ENCODE measurements at regions not wholly inside any gene's neighbourhood (a gene's known extent, or its start where the extent isn't known, plus 50 kb on each side); places are given as distances from the start of the nearest gene placed in this dataset.

DNA sequence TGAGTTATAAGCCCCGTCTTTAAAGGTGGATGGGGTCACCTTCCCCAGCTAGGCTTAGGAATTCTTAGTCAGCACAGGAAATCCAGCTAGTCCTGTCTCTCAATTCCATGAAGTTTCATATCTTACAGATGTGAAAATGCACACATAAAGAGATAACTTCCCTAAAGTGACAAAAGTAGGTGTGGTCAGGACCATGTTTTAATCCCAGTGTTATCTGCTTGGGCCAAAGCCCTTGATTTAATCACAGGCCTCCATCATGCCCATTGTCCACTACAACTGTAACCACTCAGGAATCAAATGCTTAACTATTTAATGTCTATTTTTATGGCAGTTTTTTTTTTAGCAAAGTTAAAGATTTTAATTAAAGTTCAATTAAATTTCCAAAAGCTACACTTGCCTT lies 194.4 kb upstream of the BTG1 start:
- DNase-seq = no peak

DNA sequence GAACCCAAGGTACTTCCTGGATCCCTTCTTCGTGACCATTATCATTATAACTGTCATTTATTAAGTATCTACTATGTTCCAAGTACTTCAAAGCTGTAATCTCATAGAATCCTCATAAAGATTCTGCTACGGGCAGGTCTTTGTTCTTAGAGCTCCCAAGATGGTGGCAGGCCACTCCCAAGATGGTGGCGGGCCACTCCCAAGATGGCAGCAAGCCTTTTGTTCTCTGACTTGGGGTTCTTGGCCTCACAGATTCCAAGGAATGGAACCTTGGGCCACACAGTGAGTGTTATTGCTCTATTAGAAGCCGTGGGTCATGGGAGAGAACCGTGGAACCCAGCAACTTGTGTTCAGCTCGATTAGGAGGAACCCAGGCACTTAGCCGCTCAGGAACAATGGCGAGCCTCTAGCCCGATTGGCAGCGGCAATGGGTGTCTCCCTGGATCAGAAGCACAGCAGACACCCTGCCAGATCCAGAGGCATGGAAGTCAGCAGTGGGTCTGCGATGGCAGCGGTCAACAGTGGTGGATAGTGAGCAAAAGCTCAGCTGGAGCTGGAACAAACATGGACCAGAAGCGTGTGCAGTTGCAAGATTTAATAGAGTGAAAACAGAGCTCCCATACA lies 193.7 kb upstream of the BTG1 start:
- no peak for DNase-seq

DNA sequence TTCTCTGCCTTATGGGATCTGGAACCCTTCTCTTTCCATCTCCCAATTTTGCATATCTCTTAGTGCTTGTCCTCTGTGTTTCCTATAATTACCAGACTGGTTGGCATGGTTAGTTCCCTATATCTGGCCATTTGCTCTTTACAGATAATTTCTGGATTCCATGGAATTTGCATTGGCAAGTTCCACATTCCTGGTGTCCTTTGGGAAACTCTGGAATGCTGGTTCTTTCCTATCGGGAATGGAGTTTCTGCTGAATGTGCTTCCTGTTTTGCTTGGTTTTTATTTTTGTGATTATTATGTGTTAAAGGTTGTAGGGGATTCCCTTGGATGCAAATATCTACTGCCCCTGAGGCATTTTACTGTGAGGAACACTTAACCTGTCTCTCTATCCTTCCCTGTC lies 193.0 kb upstream of the BTG1 start:
- DNase-seq = peak; percentile 61

DNA sequence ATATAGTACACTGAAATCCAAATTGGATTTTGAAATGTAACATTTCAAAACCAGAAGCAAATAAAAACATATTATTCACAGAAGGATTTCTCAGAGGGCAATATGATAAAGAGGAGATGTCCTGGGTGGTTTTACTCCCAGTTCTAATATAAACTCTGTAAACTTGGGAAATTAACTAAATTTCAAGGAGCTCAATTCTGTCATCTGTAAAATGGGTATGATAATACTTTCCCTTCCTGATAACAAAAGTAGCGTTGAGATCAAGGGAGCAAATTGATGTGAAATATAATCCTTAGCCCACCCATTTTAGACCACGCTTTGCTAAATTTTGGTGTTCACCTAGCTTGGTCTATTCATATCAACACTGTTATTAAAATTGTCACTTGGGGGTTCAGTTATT lies 192.5 kb upstream of the BTG1 start:
- no peak for DNase-seq

DNA sequence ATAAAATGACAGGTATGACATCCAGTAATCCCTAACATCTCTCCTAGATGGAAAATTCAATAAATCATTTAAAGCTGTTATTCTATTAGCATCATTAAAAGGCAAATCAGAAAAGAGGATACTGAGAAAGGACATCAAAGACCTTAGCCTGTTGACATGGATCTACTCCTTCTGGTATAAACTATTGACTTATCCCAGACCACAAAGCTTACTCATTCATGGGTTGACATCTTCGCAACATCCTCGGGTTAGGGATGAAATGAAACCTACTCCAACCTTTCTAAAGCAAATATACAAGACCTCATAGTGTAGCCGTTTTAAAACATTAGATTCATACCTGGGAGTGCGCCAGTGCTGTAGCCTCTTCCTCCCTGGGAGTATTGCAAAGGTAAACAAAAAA lies 191.5 kb upstream of the BTG1 start:
- DNase-seq = no peak

DNA sequence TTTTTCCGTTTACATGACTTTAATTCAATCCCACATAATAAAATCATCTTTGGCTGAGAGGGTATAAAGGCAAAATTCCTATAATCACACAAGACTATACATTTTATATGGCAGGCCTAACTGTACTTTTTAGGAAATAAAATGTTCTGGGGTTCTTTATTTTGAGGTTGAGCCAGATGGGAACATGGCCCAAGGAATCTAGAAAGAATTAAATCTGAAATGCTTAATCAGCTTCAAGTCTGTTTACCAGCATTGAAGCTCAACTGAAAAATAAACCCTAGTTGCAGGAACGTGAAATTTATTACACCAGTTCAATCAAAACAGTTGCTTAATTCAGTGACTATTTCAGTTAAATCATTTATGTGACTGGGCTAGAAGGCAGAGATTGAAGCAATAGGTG lies 191.0 kb upstream of the BTG1 start:
- DNase-seq = no peak

DNA sequence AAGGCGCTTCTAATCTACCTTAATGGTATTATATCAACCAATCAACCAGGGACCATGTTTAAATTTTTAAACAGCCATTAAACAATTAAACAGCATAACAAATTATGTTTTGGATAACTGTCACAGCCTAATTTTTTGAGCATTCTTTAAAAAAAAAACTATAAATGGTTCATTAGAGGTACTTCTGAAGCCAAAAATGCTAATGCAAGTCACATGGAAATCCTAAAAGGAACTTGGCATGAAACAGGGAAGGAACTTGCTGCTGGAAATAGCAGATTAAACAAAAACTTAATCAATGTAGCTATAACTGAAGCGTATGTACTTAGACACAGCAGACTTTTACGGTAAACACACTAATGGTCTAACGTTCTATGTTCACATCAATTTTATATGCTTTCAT lies 190.2 kb upstream of the BTG1 start:
- DNase-seq = no peak

DNA sequence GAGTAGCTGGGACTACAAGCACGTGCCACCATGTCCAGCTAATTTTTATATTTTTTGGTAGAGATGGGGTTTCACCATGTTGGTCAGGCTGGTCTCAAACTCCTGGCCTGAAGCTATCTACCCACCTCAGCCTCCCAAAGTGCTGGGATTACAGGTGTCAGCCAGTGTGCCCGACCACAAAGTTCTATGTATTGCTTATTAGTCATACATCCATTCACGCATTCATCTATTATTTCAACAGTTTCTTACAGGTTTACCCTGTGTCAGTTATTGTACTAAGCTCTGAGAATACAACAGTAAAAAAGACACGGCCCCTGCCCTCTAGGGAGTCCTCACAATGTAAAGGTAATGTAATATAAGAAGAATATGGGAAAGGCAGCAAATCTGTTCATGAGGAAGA lies 188.9 kb upstream of the BTG1 start:
- no peak for DNase-seq

DNA sequence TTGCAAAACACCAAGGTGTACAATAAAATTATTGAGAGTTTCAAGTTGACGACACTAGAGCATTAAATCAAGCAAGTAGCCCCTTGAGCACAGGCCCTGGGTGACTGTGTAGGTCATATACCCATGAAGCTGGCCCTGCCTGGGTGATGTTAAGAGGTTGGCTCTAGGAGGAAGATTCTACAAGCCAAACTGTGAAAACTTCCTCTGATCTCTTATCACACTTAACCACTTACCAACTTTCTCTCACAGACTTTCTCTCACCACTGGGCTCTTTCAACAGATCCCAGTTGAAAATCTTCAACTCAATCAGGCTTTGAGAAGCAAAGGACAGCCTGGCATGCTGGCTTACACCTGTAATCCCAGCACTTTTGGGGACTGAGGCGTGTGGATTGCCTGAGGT lies 186.9 kb upstream of the BTG1 start:
- no peak for DNase-seq

DNA sequence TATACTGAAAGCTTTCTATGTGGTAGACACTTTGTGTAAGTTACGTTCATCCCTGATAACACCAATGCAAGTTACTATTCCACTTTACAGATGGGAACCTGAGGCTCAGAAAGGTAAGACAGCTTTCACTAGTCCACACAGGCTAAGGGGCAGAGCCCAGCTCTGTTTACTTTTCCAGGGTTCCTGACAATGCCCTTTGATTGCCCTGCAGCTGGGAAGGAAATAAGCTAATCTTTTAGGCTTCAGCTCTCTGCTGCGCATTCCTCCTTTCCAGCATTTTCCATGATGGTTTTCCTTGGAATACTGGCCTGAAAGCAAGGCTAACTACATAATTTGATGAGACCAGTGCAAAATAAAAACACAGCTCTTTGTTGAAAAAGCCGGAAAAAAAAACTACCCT lies 185.7 kb upstream of the BTG1 start:
- no peak for DNase-seq

DNA sequence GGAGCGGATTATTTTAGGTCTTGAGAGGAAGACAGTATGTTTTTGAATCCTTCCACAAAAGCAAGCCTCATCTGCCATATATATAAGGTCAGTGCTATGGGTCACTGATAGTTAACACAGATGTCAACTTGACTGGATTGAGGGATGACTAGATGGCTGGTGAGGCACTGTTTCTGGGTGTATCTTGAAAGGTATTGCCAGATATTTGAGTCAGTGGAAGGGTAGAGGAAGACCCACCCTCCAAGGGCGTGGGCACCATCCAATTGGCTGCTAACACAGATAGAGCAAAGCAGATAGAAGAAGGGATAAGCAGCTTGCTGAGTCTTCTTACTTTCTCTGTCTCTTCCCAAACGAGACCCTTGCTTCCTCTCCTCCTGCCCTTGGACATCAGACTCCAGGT lies 185.0 kb upstream of the BTG1 start:
- DNase-seq = no peak

DNA sequence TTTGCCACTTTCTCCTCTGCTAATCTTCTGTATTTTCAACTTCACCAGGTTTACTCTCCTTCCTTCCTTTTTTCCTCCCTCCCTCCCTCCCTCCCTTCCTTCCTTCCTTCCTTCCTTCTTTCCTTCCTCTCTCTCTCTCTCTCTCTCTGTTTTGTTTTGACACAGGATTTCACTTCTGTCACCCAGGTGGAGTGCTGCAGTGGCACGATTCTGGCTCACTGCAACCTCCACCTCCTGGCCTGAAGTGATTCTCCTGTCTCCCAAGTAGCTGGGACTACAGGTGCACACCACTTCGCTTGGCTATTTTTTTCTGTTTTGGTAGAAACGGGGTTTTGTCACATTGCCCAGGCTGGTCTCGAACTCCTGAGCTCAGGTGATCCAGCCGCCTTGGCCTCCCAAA lies 181.2 kb upstream of the BTG1 start:
- DNase-seq = no peak

DNA sequence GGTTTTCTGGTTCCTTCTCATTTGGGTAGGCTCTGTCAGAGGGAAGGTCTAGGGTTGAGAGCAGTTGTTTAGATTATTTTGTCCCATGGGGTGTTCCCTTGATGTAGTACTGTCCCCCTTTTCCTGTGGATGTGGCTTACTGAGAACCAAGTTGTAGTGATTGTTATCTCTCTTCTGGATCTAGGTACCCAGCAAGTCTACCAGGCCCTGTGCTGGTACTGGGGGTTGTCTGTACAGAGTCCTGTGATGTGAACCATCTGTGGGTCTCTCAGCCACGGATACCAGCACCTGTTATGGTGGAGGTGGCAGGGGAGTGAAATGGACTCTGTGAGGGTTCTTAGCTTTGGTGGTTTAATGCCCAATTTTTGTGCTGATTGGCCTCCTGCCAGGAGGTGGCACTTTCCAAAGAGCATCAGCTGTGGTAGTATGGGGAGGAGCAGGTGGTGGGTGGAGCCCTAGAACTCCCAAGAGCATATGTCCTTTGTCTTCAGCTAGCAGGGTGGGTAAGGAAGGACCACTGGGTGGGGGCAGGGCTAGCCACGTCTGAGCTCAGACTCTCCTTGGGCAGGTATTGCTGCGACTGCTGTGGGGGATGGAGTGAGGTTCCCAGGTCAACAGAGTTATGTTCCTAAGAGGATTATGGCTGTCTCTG lies 179.3 kb upstream of the BTG1 start:
- DNase-seq = no peak

DNA sequence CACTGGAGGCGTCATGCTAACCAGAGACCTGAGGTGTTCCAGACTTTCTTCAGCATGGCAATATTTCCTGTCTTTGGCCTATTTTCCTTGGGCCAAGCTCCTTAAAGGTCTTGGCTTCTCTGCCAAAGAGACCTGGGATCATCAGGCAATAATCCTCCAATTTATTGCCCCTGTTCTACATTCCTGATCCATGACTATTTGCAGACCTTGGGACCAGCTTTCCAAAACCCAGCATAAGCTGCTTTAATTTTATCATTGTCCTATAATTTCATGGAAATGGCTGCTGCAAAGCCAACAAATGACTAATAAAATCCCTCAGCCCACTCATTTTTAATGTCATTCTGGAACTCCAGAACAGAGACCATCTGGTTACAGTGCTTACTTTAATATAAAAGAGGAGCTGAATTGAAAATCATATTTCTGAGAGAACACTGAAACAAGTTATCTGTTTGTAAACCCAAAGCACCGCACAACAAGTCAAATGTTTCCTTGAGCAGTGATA lies 166.9 kb upstream of the BTG1 start:
- DNase-seq = no peak

DNA sequence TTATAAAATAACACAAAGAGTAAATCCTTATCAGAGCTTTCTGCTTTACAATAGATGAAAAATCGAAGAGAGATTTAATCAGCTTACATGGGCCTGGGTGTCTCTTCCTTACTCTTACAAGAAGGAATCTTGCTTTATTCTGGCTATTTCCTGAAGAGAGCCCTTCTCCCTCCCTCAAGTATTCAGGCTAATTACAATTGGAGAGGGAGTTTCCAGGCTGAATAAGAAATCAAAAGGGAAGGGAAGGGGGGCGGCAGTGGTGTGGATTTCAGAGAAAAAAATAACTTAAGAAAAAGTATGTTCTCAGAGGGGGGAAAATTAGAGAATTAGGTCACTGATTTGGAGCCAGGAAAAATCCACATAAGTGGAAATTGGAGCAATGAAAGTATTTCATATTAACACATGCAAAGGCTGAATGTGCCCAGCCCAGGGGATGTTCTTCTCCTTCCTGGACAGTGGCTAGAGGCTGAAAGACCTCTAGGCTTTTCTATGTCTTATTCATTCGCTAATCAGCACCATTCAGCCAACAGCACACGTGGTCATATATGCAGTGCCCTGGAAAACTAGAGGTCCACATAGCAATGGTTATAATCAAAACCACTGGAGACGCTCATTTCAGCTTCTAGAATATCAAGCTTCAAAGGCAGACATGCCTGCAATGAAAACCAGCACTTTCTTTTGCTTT lies 158.9 kb upstream of the BTG1 start:
- no peak for DNase-seq

DNA sequence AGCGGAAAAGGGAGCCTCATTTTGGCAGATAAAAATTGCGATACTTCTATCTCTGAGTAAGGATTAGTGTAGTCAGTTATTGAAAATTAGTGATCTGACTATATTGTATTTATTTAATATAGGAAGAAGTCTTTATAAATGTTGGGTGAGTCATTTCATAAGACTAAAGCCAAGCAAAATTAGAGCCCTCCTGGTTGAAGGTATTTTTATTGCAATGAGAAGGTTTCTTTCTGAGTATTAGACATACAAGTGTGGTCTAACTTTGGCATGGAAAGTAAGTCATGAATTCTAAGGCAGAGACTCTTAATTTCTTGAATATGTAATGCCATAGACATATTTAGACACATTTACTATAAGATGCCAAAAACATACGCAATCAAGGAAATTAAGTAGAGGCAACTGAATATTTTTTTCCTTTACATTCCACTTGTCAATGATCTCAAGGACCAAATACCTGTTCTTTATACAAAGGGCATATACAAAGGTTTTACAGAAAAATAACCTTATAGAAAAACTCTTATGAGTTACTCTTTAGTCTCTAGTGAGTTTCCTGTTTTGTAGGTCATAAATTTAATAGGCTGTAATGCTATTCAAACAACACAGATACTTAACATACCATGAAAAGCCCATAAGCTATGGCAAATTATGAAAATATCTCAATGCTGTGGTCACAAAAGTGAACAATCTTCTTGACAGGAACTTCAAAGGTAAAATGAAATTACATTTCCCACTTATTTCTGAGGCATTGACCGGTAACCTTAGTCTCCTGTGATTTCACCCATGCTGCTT lies 156.6 kb upstream of the BTG1 start:
- peak; percentile 41 for DNase-seq

DNA sequence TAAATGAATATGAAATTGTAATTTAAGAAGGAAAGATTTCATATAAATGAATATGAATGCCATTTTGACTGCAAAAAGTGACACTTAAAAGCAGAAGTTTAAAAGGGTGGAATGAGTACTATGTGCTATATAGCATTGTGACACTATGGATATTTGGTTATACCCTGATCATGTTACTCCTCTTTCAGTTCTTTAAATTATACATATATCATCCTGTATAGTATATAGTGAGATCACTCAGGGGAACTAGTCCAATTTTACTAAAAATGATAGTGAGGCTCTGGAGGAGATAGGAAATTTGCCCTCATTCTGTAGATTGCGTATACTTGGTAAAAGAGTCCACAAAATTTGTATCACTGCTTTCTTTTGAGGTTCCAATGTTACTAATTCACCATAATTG lies 155.7 kb upstream of the BTG1 start:
- DNase-seq = no peak

DNA sequence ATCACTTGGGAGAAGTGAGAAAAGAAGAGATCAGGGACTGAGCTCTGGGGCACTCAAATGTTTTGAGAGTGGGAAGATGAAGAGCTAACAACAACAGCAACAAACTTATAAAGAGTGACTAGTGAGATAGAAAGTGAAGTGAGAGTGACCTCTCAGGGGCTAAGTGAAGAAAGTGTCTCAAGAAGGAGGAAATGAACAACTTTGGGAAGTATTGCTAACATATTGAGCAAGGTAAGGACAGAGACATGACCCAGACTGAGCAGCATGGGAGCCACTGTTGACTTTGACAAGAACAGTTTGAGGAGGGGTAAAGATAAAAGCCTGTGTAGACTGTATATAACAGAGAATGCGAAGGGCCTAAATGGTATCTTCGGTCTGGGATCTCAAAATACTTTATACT lies 155.1 kb upstream of the BTG1 start:
- no peak for DNase-seq

DNA sequence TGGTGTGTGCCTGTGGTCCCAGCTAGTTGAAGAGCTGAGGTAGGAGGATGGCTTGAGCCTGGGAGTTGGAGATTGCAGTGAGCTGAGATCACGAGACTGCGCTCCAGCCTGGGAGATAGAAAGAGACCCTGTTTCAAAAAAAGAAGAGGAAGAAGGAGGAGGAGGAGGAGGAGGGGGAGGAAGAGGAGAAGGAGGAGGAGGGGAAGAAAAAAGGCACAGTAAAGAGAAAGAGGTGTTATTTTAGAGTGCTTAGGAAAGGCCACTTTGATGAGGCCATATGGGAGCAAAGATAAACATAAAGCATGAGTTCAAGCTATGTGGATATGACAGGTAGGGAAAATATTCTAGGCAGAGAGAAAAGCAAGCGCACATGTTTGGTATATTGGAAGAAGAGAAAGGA lies 154.1 kb upstream of the BTG1 start:
- no peak for DNase-seq

DNA sequence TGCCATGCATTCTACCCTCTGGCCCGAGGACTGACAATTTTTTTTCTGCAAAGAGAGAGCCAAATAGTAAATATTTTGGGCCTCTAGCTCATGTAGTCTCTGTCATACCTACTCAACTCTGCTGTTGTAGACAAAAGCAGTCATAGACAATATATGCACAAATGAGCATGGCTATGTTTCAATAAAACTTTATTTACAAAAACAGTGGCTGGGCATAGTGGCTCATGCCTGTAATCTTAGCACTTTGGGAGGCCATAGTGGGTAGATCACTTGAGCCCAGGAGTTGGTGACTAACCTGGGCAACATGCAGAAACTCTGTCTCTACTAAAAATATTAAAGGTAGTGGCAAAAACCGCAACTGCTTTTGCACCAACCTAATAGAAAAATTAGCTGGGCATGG lies 153.7 kb upstream of the BTG1 start:
- DNase-seq = no peak

DNA sequence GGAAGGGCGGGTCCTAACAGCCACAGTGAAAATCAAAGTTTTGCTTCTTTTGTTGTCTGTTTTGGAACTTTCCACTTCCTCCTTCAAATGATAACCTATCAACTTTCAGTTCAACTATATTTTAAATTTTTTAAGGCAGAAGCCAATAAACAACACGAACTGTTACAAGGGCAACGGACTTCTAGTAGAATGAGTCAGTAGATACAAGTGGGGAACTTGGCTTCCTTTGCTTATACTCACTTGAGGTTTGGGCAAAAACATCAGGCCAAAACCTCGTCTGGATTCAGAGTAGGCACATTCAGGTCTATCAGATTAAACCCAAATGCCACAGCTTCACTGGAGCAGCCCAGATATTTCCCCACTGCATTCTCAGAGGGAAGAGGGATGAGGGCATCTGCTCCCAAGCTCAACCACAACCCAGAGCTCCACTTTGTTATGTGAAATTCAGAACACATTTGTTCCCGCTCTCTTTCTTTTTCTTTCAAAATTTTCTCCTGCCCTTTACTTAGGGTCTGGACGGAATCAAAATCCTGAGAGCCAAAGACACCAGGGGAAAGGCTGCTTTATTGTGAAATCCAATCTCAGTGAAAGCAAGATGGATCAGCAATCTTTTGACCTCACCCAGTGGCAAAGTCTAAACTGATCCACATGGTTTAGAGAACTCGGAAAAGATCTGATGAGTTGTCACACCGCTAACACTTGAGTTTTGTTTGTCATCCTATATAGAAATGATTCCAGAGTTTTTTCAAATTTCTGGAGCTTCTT lies 152.5 kb upstream of the BTG1 start:
- DNase-seq = no peak

DNA sequence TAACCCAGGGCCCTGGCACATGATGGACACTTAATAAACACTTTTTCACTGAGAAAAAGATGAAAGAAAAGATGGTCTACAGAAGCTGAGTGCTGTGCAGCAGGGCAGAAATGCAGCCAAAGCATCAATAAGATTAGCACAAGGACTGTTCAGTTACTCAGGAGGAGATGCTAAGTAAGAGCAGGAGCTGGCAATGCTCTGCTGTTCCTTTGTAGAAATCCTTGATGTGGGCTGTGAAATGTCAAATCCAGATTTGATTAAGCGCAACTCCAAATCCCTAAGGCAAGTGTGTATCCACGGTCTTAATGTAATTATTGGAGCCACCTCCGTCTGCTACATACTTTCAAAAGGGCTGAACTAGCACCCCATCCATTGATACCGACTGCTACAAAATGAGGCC lies 151.8 kb upstream of the BTG1 start:
- no peak for DNase-seq

DNA sequence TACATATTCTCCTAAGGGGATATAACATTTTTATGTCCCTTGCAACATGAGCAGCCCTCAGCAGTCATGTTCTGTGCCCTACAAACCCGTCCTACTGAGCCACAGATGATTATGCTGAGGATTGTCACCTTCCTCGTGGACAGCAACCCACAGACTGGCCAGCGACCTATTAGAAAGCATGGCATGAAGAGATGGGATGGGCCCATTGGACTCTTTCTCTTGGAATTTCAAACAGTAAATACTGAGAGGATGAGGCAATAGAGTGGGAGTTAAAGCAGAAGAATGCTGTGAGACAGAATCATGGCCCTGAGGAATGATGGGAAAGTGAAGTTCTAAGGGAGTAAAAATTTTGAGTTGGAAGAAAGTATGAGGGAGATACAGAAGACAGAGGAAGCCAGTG lies 149.9 kb upstream of the BTG1 start:
- DNase-seq = no peak
